ENCODE measurements at regions not wholly inside any gene's neighbourhood (a gene's known extent, or its start where the extent isn't known, plus 50 kb on each side); places are given as distances from the start of the nearest gene placed in this dataset.

DNA sequence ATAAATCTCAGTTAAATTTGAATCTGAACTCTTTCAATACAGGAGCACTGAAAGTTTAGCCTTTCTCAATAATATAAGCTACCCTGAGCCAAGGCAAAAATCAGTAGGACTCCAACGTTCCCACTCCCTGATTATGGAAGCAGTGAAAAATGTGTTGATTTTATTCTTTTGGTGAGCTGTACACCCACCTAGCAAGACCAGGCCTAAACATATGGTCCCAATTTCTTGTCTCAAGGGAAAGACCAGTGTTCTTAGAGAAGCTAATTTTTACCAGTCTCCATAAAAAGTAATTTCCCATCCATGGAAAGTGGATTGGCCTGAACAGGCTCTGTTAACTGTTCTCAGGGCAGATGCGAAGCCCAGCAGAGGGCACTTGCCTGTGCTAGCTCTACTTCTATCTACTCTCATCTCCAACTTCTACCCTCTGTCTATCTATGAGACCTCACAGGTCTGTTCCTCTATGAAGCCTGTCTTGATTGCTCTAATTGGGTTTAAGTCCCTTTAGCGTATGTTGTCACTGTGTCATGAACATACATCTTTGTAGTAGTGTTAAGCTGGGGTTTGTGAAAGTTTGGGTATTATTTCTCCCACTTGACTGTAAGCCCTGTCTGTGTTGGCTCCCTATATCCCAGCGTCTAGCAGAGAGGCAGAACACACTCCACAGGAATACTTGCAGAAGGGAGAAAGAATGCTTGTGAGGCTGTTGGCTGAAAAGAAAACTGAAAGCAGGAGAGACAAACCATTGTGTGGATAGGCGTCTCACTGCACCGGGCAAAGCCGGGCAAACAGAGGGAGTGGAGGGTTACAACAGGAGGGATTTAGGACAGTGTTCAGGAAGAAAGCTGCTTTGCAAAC lies 167.1 kb upstream of the MAF start:
- Histone ChIP-seq H3K4me1 (ENCODE audit: control insufficient read depth, low read length) (peaks cover 3% of the 10 kb centered on the region; the same call in 1 of the 2 replicates), H3K4me3 (ENCODE audit: low read length) (no peak overlapping the region), H3K27me3 (ENCODE audit: control insufficient read depth, low read length) (peaks cover 3% of the 10 kb centered on the region; the same call in 1 of the 2 replicates), H3K9me2 (replicated peaks; ENCODE audit: control insufficient read depth, low read length) (no peaks in the 10 kb centered on the region), H3K27ac (ENCODE audit: low read depth, low read length) (no peak overlapping the region), H4K20me1 (ENCODE audit: control insufficient read depth, insufficient read depth, low read depth, low read length) (no peaks in the 10 kb centered on the region), H3K79me2 (ENCODE audit: control insufficient read depth, low read length) (no peaks in the 10 kb centered on the region), H3K36me3 (ENCODE audit: control insufficient read depth, low read length) (no peaks in the 10 kb centered on the region), H3K4me2 (ENCODE audit: low read length) (no peak overlapping the region), H3F3A (ENCODE audit: control insufficient read depth, insufficient read depth) (no peaks in the 10 kb centered on the region), H3K9me3 (ENCODE audit: control insufficient read depth, insufficient read depth, low read length) (no peaks in the 10 kb centered on the region)
- TF ChIP-seq EZH2phosphoT487 (IDR thresholded peaks at IDR 0.05; ENCODE audit: borderline replicate concordance, low read length) (no peak), CTCF (IDR thresholded peaks at IDR 0.05; ENCODE audit: low read depth, low read length, poor library complexity, severe bottlenecking) (no peak)

- Histone ChIP-seq H3K4me1 (ENCODE audit: control insufficient read depth, low read length) (peaks cover 3% of the 10 kb centered on the region; the same call in 1 of the 2 replicates), H3K4me2 (ENCODE audit: low read length) (no peak overlapping the region), H3K79me2 (ENCODE audit: control insufficient read depth, low read length) (no peaks in the 10 kb centered on the region), H3K27me3 (ENCODE audit: control insufficient read depth, low read length) (no peaks in the 10 kb centered on the region; the same call in 1 of the 2 replicates), H3K27ac (ENCODE audit: low read depth, low read length) (no peak overlapping the region), H3K4me3 (ENCODE audit: low read length) (no peak overlapping the region), H4K20me1 (ENCODE audit: control insufficient read depth, insufficient read depth, low read depth, low read length) (no peaks in the 10 kb centered on the region), H3K36me3 (ENCODE audit: control insufficient read depth, low read length) (no peaks in the 10 kb centered on the region), H3K9me2 (replicated peaks; ENCODE audit: control insufficient read depth, low read length) (no peaks in the 10 kb centered on the region), H3F3A (ENCODE audit: control insufficient read depth, insufficient read depth) (no peaks in the 10 kb centered on the region), H3K9me3 (ENCODE audit: control insufficient read depth, insufficient read depth, low read length) (no peaks in the 10 kb centered on the region)
- TF ChIP-seq CTCF (IDR thresholded peaks at IDR 0.05; ENCODE audit: low read depth, low read length, poor library complexity, severe bottlenecking), result no peak
- TF ChIP-seq EZH2phosphoT487 (IDR thresholded peaks at IDR 0.05; ENCODE audit: borderline replicate concordance, low read length), result no peak
Observed at GRCh38 chr16:79765901-79766394, 165.4 kb upstream of the MAF start.

- Histone ChIP-seq H3K9me3 (ENCODE audit: control insufficient read depth, insufficient read depth, low read length) (no peaks in the 10 kb centered on the region), H3K79me2 (ENCODE audit: control insufficient read depth, low read length) (no peaks in the 10 kb centered on the region), H3K27me3 (ENCODE audit: control insufficient read depth, low read length) (no peaks in the 10 kb centered on the region; the same call in 1 of the 2 replicates), H4K20me1 (ENCODE audit: control insufficient read depth, insufficient read depth, low read depth, low read length) (no peaks in the 10 kb centered on the region), H3F3A (ENCODE audit: control insufficient read depth, insufficient read depth) (no peaks in the 10 kb centered on the region), H3K4me1 (ENCODE audit: control insufficient read depth, low read length) (peaks cover 3% of the 10 kb centered on the region; the same call in 1 of the 2 replicates), H3K36me3 (ENCODE audit: control insufficient read depth, low read length) (no peaks in the 10 kb centered on the region), H3K4me3 (ENCODE audit: low read length) (no peak overlapping the region), H3K27ac (ENCODE audit: low read depth, low read length) (no peak overlapping the region), H3K4me2 (ENCODE audit: low read length) (no peak overlapping the region), H3K9me2 (replicated peaks; ENCODE audit: control insufficient read depth, low read length) (no peaks in the 10 kb centered on the region)
- no peak for TF ChIP-seq CTCF (IDR thresholded peaks at IDR 0.05; ENCODE audit: low read depth, low read length, poor library complexity, severe bottlenecking)
- no peak for TF ChIP-seq EZH2phosphoT487 (IDR thresholded peaks at IDR 0.05; ENCODE audit: borderline replicate concordance, low read length)
Observed at GRCh38 chr16:79765431-79765830, 164.9 kb upstream of the MAF start.

Measured in DOHH2 (cell line).